ENCODE measurements at regions not wholly inside any gene's neighbourhood (a gene's known extent, or its start where the extent isn't known, plus 50 kb on each side); places are given as distances from the start of the nearest gene placed in this dataset.

DNA sequence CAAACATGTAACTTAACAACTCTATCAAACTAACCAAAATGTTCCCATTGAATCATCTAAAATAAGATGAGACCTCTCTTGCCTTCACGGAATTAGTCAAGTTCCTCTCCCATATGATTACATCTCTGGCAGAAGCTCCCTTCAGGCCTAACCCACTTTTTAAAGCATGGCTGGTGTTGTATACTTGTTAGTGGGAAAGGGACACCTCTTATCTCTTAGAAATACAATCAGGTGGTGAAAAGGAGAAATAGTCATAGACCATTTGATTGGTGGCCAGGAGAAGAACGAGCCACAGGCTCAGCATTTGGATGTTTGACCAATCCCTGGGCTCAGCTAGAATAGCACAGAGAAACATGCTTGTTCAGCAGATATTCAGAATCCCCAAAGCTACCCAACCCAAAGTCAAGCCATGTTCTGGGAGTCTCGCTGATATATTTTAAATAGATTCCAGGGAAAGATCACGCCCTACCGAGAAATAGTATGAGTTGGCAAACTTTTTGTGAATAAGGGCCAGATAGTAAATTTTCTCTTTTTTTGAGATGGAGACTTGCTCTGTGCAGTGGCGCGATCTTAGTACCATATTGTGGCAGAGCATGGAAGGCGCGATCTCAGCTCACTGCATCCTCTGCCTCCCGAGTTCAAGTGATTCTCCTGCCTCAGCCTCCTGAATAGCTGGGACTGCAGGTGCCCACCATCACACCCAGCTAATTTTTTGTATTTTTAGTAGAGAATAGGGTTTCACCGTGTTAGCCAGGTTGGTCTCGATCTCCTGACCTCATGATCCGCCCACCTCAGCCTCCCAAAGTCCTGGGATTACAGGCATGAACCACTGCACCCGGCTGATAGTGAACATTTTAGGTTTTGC is 126.3 kb upstream of the MYLIP start:
- intact Hi-C loops (cut with micrococcal nuclease), result no loop called here
- Mint-ChIP-seq H3K27ac (no peak overlapping the region), H3K36me3 (ENCODE audit: low read depth) (no peaks in the 10 kb centered on the region), H3K4me1 (ENCODE audit: low read depth) (no peaks in the 10 kb centered on the region), H3K4me3 (no peak overlapping the region), H3K9me3 (no peaks in the 10 kb centered on the region), H3K27me3 (ENCODE audit: low read depth) (peaks cover 20% of the 10 kb centered on the region)
- no peak for DNase-seq
- CTCF ChIA-PET, result no interaction called here

DNA sequence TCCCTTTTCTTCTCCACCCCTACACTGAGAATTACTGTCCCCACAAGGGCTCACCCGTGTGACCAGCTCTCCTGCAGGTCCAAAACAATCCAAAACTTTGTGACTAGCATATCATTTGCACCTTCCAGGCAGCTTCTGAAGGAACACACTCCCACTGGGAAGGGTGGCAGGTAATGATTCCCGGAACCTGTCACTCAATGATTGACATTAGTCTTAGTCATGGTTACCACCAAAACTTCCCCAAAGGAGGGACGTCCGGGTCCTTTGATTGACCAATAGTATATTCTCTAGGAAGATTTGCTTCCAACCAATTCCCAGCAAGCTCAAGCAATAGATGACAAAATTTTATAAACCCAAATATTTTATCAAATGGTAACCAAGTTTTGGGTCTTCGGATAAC is 127.7 kb upstream of the MYLIP start:
- no peaks in the 10 kb centered on the region for H3K36me3 Mint-ChIP-seq (ENCODE audit: low read depth)
- no peak overlapping the region for H3K4me3 Mint-ChIP-seq
- intact Hi-C loops (cut with micrococcal nuclease), result no loop called here
- CTCF ChIA-PET, result no interaction called here
- no peaks in the 10 kb centered on the region for H3K9me3 Mint-ChIP-seq
- H3K27ac Mint-ChIP-seq, result no peak overlapping the region
- H3K27me3 Mint-ChIP-seq (ENCODE audit: low read depth), result peaks cover 14% of the 10 kb centered on the region
- DNase-seq, result no peak
- no peaks in the 10 kb centered on the region for H3K4me1 Mint-ChIP-seq (ENCODE audit: low read depth)

DNA sequence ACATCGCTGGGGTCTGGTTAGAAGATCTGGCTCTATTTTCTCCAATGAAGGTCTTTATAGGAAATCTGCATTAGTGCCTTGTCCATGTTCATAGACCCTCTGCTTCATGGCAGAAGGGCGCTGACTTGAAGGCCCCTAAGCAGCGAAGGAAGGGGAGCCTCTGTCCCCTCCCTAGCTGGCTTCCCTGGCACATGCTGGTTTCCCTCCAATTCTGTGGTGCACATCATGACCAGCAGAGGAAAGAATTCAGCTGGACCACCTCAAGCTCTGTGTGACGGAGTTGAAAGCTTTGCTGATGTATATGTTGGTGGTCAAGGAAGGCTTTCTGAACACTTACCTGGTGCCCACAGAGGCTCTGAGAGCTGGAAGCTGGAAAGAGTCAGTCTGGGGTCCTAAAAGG is 129.7 kb upstream of the MYLIP start:
- no peak overlapping the region for H3K27ac Mint-ChIP-seq
- no peak overlapping the region for H3K4me3 Mint-ChIP-seq
- H3K9me3 Mint-ChIP-seq, result no peaks in the 10 kb centered on the region
- no peak for DNase-seq
- no peaks in the 10 kb centered on the region for H3K36me3 Mint-ChIP-seq (ENCODE audit: low read depth)
- peaks cover 10% of the 10 kb centered on the region for H3K27me3 Mint-ChIP-seq (ENCODE audit: low read depth)
- H3K4me1 Mint-ChIP-seq (ENCODE audit: low read depth), result no peaks in the 10 kb centered on the region
- intact Hi-C loops (cut with micrococcal nuclease), result loop anchor here (10.0 kb wide), 1 partner anchor 186 kb away; no protein-coding TSS in a partner anchor
- CTCF ChIA-PET, result interaction anchor here (1.7 kb wide), 1 partner anchor 105 kb away, joined by 4 read pairs; no protein-coding TSS in a partner anchor

GRCh38 chr6:15997586-15998388 is 131.1 kb upstream of the MYLIP start:
- DNase-seq, result no peak
- no peaks in the 10 kb centered on the region for H3K4me1 Mint-ChIP-seq (ENCODE audit: low read depth)
- peaks cover 2% of the 10 kb centered on the region for H3K27me3 Mint-ChIP-seq (ENCODE audit: low read depth)
- H3K36me3 Mint-ChIP-seq (ENCODE audit: low read depth), result no peaks in the 10 kb centered on the region
- no peak overlapping the region for H3K4me3 Mint-ChIP-seq
- no peak overlapping the region for H3K27ac Mint-ChIP-seq
- no peaks in the 10 kb centered on the region for H3K9me3 Mint-ChIP-seq
- CTCF ChIA-PET, result no interaction called here
- intact Hi-C loops (cut with micrococcal nuclease), result loop anchor here (10.0 kb wide), 1 partner anchor 187 kb away; no protein-coding TSS in a partner anchor

DNA sequence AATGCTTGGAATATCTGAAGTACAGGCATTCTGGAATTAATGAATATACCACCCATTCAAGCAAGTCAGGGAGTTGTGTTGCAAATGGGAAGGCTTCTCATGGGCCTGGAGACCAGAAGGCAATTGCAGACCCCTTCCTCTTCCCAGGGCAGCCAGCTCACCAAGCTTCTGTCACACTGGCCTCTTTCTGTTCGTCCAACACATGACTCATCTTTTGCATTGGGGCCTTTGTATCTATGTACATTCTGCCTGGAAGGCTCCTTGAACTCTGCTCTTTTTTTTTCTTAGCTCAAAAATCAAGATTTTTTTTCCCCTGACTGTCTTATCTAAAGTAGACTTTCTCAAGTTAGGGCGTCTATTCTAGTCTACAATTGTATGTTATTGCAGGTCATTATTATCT is 132.9 kb upstream of the MYLIP start:
- no peaks in the 10 kb centered on the region for H3K36me3 Mint-ChIP-seq (ENCODE audit: low read depth)
- H3K4me1 Mint-ChIP-seq (ENCODE audit: low read depth), result no peaks in the 10 kb centered on the region
- no peak overlapping the region for H3K27ac Mint-ChIP-seq
- no peaks in the 10 kb centered on the region for H3K27me3 Mint-ChIP-seq (ENCODE audit: low read depth)
- H3K4me3 Mint-ChIP-seq, result no peak overlapping the region
- no peaks in the 10 kb centered on the region for H3K9me3 Mint-ChIP-seq
- CTCF ChIA-PET, result interaction anchor here (2.2 kb wide), 1 partner anchor 102 kb away, joined by 5 read pairs; no protein-coding TSS in a partner anchor
- intact Hi-C loops (cut with micrococcal nuclease), result loop anchor here (10.0 kb wide), 1 partner anchor 189 kb away; no protein-coding TSS in a partner anchor
- no peak for DNase-seq

DNA sequence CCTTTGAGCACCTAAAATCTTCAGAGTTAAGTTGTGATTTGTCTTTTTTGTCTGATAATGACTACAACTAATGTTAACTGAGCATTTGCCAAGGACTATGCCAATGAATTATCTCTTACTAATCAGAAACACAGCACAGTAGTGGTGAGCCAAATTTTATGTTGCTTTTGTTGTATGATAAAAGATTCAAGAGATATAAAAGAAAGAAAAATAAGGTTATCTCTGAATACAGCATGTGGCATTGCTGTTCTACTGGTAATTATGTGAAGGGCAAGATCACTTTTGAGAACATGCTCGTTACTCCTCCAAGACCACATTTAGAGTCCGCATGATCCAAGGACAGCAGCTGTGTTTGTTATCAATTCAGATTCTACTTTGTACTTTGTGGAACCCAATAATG is 133.4 kb upstream of the MYLIP start:
- CTCF ChIA-PET, result interaction anchor here (2.2 kb wide), 1 partner anchor 102 kb away, joined by 5 read pairs; no protein-coding TSS in a partner anchor
- no peak for DNase-seq
- H3K27ac Mint-ChIP-seq, result no peak overlapping the region
- intact Hi-C loops (cut with micrococcal nuclease), result loop anchor here (10.0 kb wide), 1 partner anchor 189 kb away; no protein-coding TSS in a partner anchor
- H3K27me3 Mint-ChIP-seq (ENCODE audit: low read depth), result no peaks in the 10 kb centered on the region
- H3K4me3 Mint-ChIP-seq, result no peak overlapping the region
- no peaks in the 10 kb centered on the region for H3K36me3 Mint-ChIP-seq (ENCODE audit: low read depth)
- H3K9me3 Mint-ChIP-seq, result no peaks in the 10 kb centered on the region
- no peaks in the 10 kb centered on the region for H3K4me1 Mint-ChIP-seq (ENCODE audit: low read depth)

GRCh38 chr6:15994814-15995459 is 133.9 kb upstream of the MYLIP start:
- CTCF ChIA-PET, result interaction anchor here (2.2 kb wide), 1 partner anchor 101 kb away, joined by 5 read pairs; no protein-coding TSS in a partner anchor
- H3K9me3 Mint-ChIP-seq, result no peaks in the 10 kb centered on the region

DNA sequence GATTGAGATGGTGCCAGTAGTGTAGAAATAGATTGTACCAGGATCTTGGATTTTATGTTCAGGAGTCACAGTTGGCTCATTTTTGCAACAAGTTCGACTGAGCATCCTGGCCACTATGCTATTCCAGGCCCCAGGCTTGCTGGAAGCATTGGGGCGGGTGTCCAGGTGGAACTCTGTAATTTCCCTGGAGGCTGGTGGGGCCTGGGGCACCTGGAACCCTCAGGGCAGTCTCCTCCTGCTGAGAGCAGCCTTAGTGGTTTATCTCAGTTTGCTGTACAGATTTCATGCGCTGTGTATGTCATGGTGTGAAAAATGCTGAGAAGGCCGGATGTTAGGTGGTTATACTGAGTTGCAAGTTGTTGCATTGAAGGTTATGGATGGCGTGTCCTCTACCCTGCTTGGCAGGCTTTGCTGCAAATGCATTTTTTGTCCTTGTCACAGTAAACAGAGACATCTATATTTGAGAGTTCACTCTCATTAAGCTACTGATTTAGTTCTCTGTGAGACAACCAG is 135.1 kb upstream of the MYLIP start:
- intact Hi-C loops (cut with micrococcal nuclease), result loop anchor here (10.0 kb wide), 1 partner anchor 191 kb away; no protein-coding TSS in a partner anchor
- CTCF ChIA-PET, result no interaction called here
- DNase-seq, result no peak
- Mint-ChIP-seq H3K9me3 (no peaks in the 10 kb centered on the region), H3K4me1 (ENCODE audit: low read depth) (peaks cover 14% of the 10 kb centered on the region), H3K27me3 (ENCODE audit: low read depth) (no peaks in the 10 kb centered on the region), H3K27ac (no peak overlapping the region), H3K36me3 (ENCODE audit: low read depth) (no peaks in the 10 kb centered on the region), H3K4me3 (no peak overlapping the region)

More at GRCh38 chr6:15994814-15995459, 133.9 kb upstream of the MYLIP start:
- intact Hi-C loops (cut with micrococcal nuclease), result loop anchor here (10.0 kb wide), 1 partner anchor 190 kb away; no protein-coding TSS in a partner anchor
- Mint-ChIP-seq H3K4me1 (ENCODE audit: low read depth) (peaks cover 3% of the 10 kb centered on the region), H3K27me3 (ENCODE audit: low read depth) (no peaks in the 10 kb centered on the region), H3K4me3 (no peak overlapping the region), H3K36me3 (ENCODE audit: low read depth) (no peaks in the 10 kb centered on the region), H3K27ac (no peak overlapping the region)
- DNase-seq, result no peak

DNA sequence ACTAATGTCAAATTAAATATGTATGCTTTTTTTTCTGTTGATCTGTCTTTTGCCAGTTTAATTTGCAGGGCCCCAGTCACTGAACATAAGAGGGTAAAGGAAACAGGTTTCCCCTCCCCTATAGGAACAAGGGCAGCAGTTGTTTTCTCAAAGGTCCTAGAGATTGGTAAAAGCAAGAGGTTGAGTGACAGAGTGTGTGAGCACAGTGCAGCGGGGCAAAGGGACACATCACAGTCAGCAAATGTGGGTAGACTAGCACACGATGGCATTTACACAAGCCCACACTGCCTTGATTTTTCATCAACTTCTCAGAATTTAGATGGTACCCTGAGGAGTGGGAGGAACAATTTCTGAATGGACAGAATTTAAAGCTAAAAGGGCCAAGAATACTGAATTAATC is 138.7 kb upstream of the MYLIP start:
- no peaks in the 10 kb centered on the region for H3K27me3 Mint-ChIP-seq (ENCODE audit: low read depth)
- CTCF ChIA-PET, result no interaction called here
- no peak overlapping the region for H3K27ac Mint-ChIP-seq
- peaks cover 14% of the 10 kb centered on the region for H3K4me1 Mint-ChIP-seq (ENCODE audit: low read depth)
- intact Hi-C loops (cut with micrococcal nuclease), result loop anchor here (10.0 kb wide), 1 partner anchor 195 kb away; no protein-coding TSS in a partner anchor
- DNase-seq, result no peak
- H3K4me3 Mint-ChIP-seq, result no peak overlapping the region
- H3K9me3 Mint-ChIP-seq, result no peaks in the 10 kb centered on the region
- H3K36me3 Mint-ChIP-seq (ENCODE audit: low read depth), result no peaks in the 10 kb centered on the region

DNA sequence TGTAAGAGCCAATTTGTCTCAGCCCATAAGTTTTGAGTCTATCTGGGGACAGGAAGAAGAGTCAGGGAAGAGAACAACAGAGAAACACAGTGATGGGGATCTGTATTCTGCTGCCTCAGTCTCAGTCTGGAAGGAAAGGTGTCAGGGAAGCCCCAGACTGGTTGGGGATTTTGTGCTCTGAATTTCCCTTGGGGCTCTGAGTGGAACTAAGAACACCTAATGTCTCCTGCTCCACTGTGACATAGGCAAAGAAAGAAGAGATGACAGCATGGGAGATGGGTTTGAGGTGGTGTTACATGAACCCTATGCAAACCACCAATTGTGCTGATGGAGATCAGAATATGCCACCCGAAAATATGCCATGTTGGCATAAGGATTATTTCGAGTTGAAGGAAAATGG is 139.5 kb upstream of the MYLIP start:
- intact Hi-C loops (cut with micrococcal nuclease), result loop anchor here (5.0 kb wide), 1 partner anchor 77 kb away; no protein-coding TSS in a partner anchor
- Mint-ChIP-seq H3K36me3 (ENCODE audit: low read depth) (no peaks in the 10 kb centered on the region), H3K27me3 (ENCODE audit: low read depth) (no peaks in the 10 kb centered on the region), H3K27ac (peak overlapping the region; percentile 31), H3K9me3 (no peaks in the 10 kb centered on the region), H3K4me1 (ENCODE audit: low read depth) (peaks cover 14% of the 10 kb centered on the region), H3K4me3 (no peak overlapping the region)
- DNase-seq, result peak; percentile 52
- CTCF ChIA-PET, result no interaction called here

DNA sequence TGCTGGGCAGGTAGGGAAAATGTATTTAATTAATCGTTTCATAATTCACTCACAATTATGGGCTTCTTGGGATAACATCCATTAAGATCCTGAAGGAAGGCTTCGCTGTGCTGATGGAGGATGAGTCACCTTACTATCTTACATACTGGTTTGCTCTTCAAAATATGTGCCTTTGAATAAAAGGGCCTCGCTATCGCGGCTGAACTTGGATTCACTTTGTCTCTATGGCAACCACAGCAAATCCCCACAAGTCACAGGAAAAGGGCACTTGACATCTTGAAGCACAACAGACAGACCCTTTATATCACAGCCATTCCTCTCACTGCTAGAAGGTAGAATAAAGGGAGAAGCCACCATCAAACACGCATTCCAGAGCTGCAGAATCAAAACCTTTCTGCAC is 141.3 kb upstream of the MYLIP start:
- no peak overlapping the region for H3K27ac Mint-ChIP-seq
- intact Hi-C loops (cut with micrococcal nuclease), result loop anchor here (5.0 kb wide), 1 partner anchor 75 kb away; no protein-coding TSS in a partner anchor
- no peaks in the 10 kb centered on the region for H3K9me3 Mint-ChIP-seq
- CTCF ChIA-PET, result interaction anchor here (1.1 to 1.3 kb wide), 2 partner anchors 12 to 218 kb away, joined by 3 read pairs; no protein-coding TSS in a partner anchor
- H3K27me3 Mint-ChIP-seq (ENCODE audit: low read depth), result no peaks in the 10 kb centered on the region
- H3K4me1 Mint-ChIP-seq (ENCODE audit: low read depth), result peaks cover 14% of the 10 kb centered on the region
- no peak for DNase-seq
- no peaks in the 10 kb centered on the region for H3K36me3 Mint-ChIP-seq (ENCODE audit: low read depth)
- no peak overlapping the region for H3K4me3 Mint-ChIP-seq

Data from activated naive CD4-positive, alpha-beta T cell treated with anti-CD3 and anti-CD28 coated beads for 36 hours (primary cell).